ENCODE measurements at regions not wholly inside any gene's neighbourhood (a gene's known extent, or its start where the extent isn't known, plus 50 kb on each side); places are given as distances from the start of the nearest gene placed in this dataset.

- no peak for FAIRE-seq
- no peak for DNase-seq (ENCODE audit: low spot score in 2 of 2)
These were observed 94.6 kb downstream of the ZPLD1 start for GRCh38 chr3:102529452-102529851.

DNA sequence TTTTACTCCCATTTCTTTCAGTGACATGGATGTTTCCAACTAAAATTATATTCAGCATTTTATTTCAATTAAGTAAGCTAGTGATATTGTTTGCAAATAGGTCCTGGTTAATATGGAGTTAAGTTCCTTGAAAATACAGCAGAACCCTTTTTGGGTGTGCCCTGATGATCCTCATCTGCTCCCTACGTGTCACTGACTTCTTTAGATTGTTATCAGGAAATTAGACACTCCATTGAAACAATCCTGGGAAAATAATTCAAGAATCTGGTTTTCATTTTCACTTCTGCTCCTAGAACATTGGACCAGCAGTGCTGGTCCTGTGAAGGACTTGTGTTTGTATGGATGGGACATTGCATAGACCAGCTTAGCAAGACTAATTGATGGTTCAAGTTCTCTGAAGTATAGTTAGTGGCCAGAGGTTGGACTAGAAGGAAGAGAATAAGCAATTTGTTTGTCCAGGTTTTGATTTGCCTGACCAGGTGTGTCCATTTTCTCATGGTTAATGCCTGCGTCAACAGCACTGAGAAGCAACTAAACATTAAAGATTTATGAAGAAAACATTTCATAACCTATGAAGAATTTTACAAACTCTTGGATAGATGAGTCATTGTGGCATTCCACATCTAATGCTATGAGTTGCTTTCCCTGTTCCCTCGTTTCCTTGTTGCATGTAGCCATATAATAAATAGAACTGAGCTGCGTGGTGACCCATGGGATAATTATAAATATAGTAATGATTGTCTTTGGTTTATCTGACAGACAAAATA is 95.8 kb downstream of the ZPLD1 start:
- no peak for FAIRE-seq
- no peak for DNase-seq (ENCODE audit: low spot score in 2 of 2)

- DNase-seq (ENCODE audit: low spot score in 2 of 2) (no peak), FAIRE-seq (no peak)
These were observed 96.9 kb downstream of the ZPLD1 start for GRCh38 chr3:102531686-102532085.

DNA sequence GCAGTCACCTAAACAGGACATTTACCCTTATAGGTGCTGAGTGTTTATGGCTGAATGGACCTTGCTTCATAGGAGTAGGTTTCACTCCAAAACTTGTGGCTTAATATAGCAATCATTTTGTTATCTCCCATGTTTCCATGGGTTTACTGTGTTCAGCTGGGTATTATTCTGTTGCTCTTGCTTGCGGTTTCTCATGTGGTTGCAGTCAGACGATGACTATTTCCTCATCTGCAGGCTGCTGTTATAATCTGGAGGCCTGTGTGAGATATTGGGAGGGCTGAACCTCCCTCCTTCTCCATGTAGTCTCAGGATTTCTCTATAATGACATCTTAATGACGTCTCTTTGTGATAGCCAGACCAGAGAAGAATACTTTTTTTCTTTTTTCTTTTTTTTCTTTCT is 98.1 kb downstream of the ZPLD1 start:
- FAIRE-seq (no peak), DNase-seq (ENCODE audit: low spot score in 2 of 2) (no peak)

DNA sequence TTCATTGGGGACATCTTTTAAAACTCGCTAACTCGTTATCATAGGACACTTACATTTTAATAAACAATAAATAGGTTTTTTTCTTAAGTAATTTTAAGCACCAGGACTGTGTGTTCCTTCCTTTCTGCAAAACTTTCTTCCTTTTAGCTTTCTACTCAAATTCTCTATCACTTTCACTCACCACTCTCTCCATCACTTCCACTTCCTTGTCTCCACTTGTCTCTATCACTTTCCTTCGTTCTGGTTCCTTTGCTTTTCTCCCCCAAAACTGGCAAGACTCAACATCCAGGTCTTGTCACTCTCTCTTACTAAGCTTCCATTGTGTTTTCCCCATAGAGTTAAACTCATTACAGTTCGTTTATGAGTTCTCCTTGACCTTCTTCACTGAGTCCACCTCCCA is 99.0 kb downstream of the ZPLD1 start:
- no peak for FAIRE-seq
- DNase-seq (ENCODE audit: low spot score in 2 of 2) = no peak

- peak; percentile 3 to 28 for DNase-seq (ENCODE audit: low spot score in 2 of 2)
- FAIRE-seq = no peak
These were observed 101.6 kb downstream of the ZPLD1 start for GRCh38 chr3:102536456-102536855.

DNA sequence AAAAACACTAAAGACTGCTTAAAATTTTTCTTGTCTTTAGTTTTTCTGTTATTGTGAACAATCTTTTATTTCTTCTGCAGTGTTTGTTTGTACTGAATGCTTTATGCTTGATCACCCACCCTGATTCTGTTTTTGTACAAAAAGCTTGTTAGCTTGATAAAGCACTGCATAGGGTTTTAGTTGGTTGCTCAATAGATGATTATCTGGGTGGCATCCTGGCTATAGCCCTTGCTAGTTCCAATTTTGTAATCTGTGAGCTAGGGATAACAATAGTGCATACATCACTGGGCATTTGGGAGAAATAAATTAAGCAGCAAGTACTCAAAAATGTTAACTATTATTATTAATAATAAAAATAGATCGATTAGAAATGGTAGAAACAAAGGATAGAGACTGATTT is 102.3 kb downstream of the ZPLD1 start:
- FAIRE-seq = no peak
- no peak for DNase-seq (ENCODE audit: low spot score in 2 of 2)

- no peak for FAIRE-seq
- no peak for DNase-seq (ENCODE audit: low spot score in 2 of 2)
These were observed 109.9 kb downstream of the ZPLD1 start for GRCh38 chr3:102544741-102545140.

DNA sequence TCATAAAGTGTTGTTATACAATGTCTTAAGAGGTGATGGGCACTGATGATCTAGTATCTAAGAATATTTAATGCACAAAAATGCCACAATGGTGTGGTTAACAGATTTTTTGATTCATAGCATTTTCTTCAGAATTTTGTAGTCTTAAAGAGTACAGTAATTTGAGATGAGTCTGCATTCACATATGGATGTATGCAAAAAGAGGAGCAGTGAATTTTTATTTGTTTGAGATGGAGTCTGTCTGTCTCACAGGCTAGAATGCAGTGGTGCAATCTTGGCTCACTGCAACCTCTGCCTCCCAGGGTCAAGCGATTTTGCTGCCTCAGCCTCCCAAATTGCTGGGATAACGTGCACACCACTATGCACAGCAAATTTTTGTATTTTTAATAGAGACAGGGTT is 110.5 kb downstream of the ZPLD1 start:
- no peak for FAIRE-seq
- DNase-seq (ENCODE audit: low spot score in 2 of 2) = no peak

- DNase-seq (ENCODE audit: low spot score in 2 of 2) = no peak
- peak; percentile 64 for FAIRE-seq
These were observed 119.1 kb downstream of the ZPLD1 start for GRCh38 chr3:102553876-102554275.

- FAIRE-seq (no peak), DNase-seq (ENCODE audit: low spot score in 2 of 2) (no peak)
These were observed 135.7 kb downstream of the ZPLD1 start for GRCh38 chr3:102570511-102570910.

GRCh38 chr3:102571006-102571405 is 136.2 kb downstream of the ZPLD1 start:
- DNase-seq (ENCODE audit: low spot score in 2 of 2) = no peak
- FAIRE-seq = no peak

GRCh38 chr3:102571720-102572384 is 137.0 kb downstream of the ZPLD1 start:
- no peak for DNase-seq (ENCODE audit: low spot score in 2 of 2)
- no peak for FAIRE-seq

DNA sequence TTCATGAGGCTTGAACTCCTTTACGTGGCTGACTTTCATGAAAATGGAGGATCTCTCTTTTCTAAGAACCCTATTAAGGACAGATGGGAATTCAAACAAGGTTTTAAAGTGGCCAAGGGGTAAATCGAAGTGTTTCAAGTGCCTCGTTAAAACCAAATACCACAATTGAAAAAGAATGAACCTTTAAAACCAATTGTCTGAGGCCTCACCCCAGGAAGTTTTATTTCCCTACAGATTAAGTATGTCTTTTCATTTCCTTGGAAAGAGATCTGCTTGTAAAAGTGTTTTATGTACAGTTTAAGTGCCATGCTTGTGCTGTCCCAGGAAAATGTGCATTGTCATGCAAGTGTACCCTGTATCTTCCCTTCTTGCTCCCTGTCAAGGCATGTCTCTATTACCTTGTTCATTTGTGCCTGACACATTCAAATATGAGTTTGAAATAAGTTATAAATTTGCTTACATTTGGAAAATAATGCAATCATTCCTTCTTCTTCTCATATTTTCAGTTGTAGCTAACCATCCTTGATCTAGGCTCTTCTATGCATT is 138.7 kb downstream of the ZPLD1 start:
- no peak for FAIRE-seq
- DNase-seq (ENCODE audit: low spot score in 2 of 2) = no peak

- no peak for DNase-seq (ENCODE audit: low spot score in 2 of 2)
- no peak for FAIRE-seq
These were observed 139.5 kb downstream of the ZPLD1 start for GRCh38 chr3:102574355-102574754.

- DNase-seq (ENCODE audit: low spot score in 2 of 2) (no peak), FAIRE-seq (no peak)
These were observed 141.8 kb downstream of the ZPLD1 start for GRCh38 chr3:102576651-102577050.

DNA sequence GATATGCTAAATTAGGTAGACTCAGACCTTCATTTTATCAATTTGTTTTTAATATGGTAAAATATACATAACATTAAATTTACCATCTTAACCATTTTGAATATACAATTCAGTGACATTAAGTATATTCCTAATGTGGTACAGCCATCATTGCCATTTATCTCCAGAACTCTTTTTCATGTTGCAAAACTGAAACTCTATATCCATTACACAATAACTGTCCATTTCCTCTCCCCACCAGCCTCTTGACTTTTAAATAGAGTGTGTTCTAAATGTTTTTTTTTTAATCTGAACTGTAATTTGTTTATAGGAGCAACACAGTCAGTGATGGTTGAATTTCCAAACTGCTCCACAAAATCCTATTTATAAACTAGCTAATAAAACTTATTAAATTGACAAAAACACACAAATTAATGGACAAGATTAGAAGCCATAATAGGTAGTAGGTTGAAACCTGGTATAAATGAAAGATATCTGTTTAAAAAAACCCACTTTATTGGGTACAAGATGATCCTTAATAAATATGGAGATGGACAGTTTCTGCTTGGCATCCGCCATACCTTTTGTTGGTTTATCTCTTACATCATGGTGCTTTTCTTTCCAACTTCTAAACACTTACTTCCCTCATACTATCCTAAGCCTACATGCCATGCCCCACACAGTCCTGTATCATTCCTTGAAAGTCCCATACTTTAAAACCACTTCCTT is 142.4 kb downstream of the ZPLD1 start:
- FAIRE-seq = no peak
- DNase-seq (ENCODE audit: low spot score in 2 of 2) = no peak

DNA sequence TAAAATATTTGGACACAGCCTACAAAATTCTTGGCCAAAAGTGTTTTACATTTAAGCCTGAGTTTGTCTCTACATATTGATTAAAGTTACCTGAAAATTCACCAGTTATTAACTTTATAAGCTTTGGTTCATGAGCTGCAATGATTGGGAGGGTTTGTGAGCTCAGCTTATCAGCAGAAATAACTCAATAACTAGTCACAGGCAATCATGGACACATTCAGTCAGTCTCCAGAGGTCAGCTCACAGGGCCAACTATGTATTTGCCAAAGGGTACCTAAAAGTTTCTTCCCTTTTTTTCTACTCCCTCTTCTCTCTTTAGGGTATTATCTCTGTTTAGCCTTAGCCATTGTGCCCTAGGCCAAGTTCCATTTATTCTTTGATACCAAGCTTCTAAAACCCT is 145.9 kb downstream of the ZPLD1 start:
- FAIRE-seq = no peak
- no peak for DNase-seq (ENCODE audit: low spot score in 2 of 2)

GRCh38 chr3:102586485-102586884 is 151.7 kb downstream of the ZPLD1 start:
- DNase-seq (ENCODE audit: low spot score in 2 of 2) = no peak
- no peak for FAIRE-seq

- FAIRE-seq (peak; percentile 95), DNase-seq (ENCODE audit: low spot score in 2 of 2) (no peak)
These were observed 159.2 kb downstream of the ZPLD1 start for GRCh38 chr3:102593812-102594602.

- DNase-seq (ENCODE audit: low spot score in 2 of 2) (no peak), FAIRE-seq (no peak)
These were observed 160.2 kb downstream of the ZPLD1 start for GRCh38 chr3:102595057-102595456.
